HepG2 (cell line): ENCODE measurements at regions not wholly inside any gene's neighbourhood (a gene's known extent, or its start where the extent isn't known, plus 50 kb on each side); places are given as distances from the start of the nearest gene placed in this dataset.

ENCODE experiments used
- ATAC-seq: fragments of 200-7000 bp; cut with Tn5 transposase; 3 replicates; pipeline ENCODE4 v1.9.1; 2020; ENCODE audit warnings: mild to moderate bottlenecking, moderate library complexity
- BruUV-seq: library from RNA; stranded (reverse); fragments of 400-500 nt; replicated peaks from 2 replicates; lab custom pipeline; 2021; lab: Mats Ljungman, UMichigan
- CTCF ChIA-PET: fragments of 300-600 bp; formaldehyde crosslinking; extraction: SDS; loops from one replicate; lab custom pipeline; 2021; ENCODE audit warnings: low total read pairs, inconsistent platforms, low intra/inter-chr PET ratio; lab: Yijun Ruan, JAX
- POLR2A ChIA-PET: fragments of 350-600 bp; sonication (Branson Sonifier 250); formaldehyde crosslinking; loops from one replicate; lab custom pipeline; 2020; ENCODE audit warnings: antibody characterized with exemption, inconsistent platforms; lab: Yijun Ruan, JAX
- DNase-seq: peaks from one replicate; pipeline ENCODE4 v3.0.0-alpha.2; 2015; ENCODE audit warnings: low spot score
- FAIRE-seq: peaks from 3 replicates; lab custom pipeline; 2011; peaks lifted over from hg19 to GRCh38; lab: Jason Lieb, UNC
- H2AFZ ChIP-seq: one replicate; pipeline ENCODE4 v1.6.1; 2011; ENCODE audit warnings: low read length, inconsistent platforms
- H3K27ac ChIP-seq: fragments of 300-600 bp; 3 replicates; pipeline ENCODE4 v1.8.0; 2011; ENCODE audit warnings: mixed run types, mild to moderate bottlenecking, mixed read lengths, low read length, inconsistent platforms; ENCODE audit not compliant: insufficient read depth; ENCODE audit errors: extremely low read length
- H3K27me3 ChIP-seq, 2 experiments: fragments of 200-600 bp in 1 of 2; 2 replicates in 1 of 2; 3 replicates in 1 of 2; pipeline versions ENCODE4 v1.6.0 to v1.8.0; 2011; ENCODE audit warnings: low read length in 2 of 2, mild to moderate bottlenecking in 2 of 2, moderate library complexity in 2 of 2, inconsistent platforms in 1 of 2; ENCODE audit not compliant: insufficient read depth in 2 of 2, control insufficient read depth in 1 of 2
- H3K36me3 ChIP-seq, 2 experiments: fragments of 200-600 bp in 1 of 2; replicated peaks in 1 of 2; 2 replicates in 1 of 2; 3 replicates in 1 of 2; pipeline versions ENCODE4 v1.5.1 to v1.8.0; 2011; ENCODE audit warnings: low read length in 2 of 2, inconsistent platforms in 1 of 2; ENCODE audit not compliant: insufficient read depth in 2 of 2, control insufficient read depth in 1 of 2
- H3K4me1 ChIP-seq: 2 replicates; pipeline ENCODE4 v1.5.1; 2012; ENCODE audit warnings: low read length, inconsistent platforms; ENCODE audit not compliant: insufficient read depth
- H3K4me2 ChIP-seq: 2 replicates; pipeline ENCODE4 v1.6.0; 2011; ENCODE audit warnings: low read depth, low read length, inconsistent platforms
- H3K4me3 ChIP-seq, 3 experiments: fragments of 200-600 bp in 1 of 3; sonication (generic), shearing (Covaris generic) in 1 of 3; replicated peaks in 1 of 3; 2 replicates each; pipeline ENCODE4 v1.5.1; 2011 to 2016; ENCODE audit warnings: low read length in 3 of 3, inconsistent platforms in 2 of 3, low read depth in 2 of 3, mild to moderate bottlenecking in 2 of 3, control low read depth in 1 of 3, mixed read lengths in 1 of 3; ENCODE audit not compliant: insufficient read depth in 1 of 3
- H3K79me2 ChIP-seq: one replicate; pipeline ENCODE4 v1.6.1; 2011; ENCODE audit warnings: low read length, inconsistent platforms; ENCODE audit not compliant: insufficient read depth
- H3K9ac ChIP-seq: 2 replicates; pipeline ENCODE4 v1.6.0; 2011; ENCODE audit warnings: mild to moderate bottlenecking, low read depth, low read length, inconsistent platforms; ENCODE audit not compliant: insufficient read depth
- H3K9me3 ChIP-seq: 2 replicates; pipeline ENCODE4 v1.5.1; 2012; ENCODE audit warnings: mild to moderate bottlenecking, low read length
- H4K20me1 ChIP-seq: 2 replicates; pipeline ENCODE4 v1.6.0; 2011; ENCODE audit warnings: inconsistent platforms, mild to moderate bottlenecking, low read length, moderate library complexity; ENCODE audit not compliant: insufficient read depth
- ISL2 ChIP-seq: sonication (generic); formaldehyde crosslinking; IDR thresholded peaks from 2 replicates; pipeline ENCODE4 v1.5.0; 2020; ENCODE audit warnings: missing genetic modification reagents
- SKIL ChIP-seq: sonication (generic); formaldehyde crosslinking; IDR thresholded peaks from 2 replicates; pipeline ENCODE4 v1.8.0; 2022; ENCODE audit warnings: missing genetic modification reagents, mild to moderate bottlenecking, moderate library complexity, borderline replicate concordance
- SP140L ChIP-seq: sonication (generic); formaldehyde crosslinking; IDR thresholded peaks from 2 replicates; pipeline ENCODE4 v1.4.0; 2020; ENCODE audit warnings: missing genetic modification reagents, borderline replicate concordance
- ZNF737 ChIP-seq: sonication (generic); formaldehyde crosslinking; IDR thresholded peaks from 2 replicates; pipeline ENCODE4 v1.5.0; 2020; ENCODE audit warnings: missing genetic modification reagents, mild to moderate bottlenecking, borderline replicate concordance
- in situ Hi-C: cut with HindIII; loops from 2 replicates; pipeline ENCODE4 v1.10.0; 2017; ENCODE audit warnings: low pct_unique_long_range_greater_than_20kb; ENCODE audit not compliant: extremely low pct_ligation_motif_present
- intact Hi-C: fragments of 100-400 bp; cut with micrococcal nuclease; formaldehyde crosslinking; loops from one replicate; pipeline ENCODE4 v1.10.0; 2022; ENCODE audit not compliant: unreplicated experiment
- TF ChIP-seq, protein P1 (sequence below): IDR thresholded peaks from 2 replicates; pipeline ENCODE4 v1.6.1; 2016; ENCODE audit warnings: missing genetic modification reagents, missing compliant biosample characterization

DNA sequence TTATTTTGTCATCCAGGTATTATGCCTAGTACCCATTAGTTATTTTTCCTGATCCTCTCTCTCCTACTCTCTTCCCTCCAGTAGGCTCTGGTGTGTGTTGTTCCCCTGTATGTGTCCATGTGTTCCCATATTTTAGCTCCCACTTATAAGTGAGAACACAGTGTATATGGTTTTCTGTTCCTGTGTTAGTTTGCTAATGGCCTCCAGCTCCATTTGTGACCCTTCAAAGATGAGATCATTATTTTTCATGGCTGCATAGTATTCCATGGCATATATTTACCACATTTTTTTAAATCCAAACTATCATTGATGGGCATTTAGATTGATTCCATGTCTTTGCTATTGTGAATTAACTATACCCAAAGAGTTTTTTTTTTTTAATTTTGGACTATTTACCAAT lies 1675.7 kb upstream of the B3GALT2 start:
- Histone ChIP-seq H2AFZ (no peak overlapping the region), H3K36me3 (no peaks in the 10 kb centered on the region), H3K27me3 (no peaks in the 10 kb centered on the region; a peak in 1 of 5 replicates), H3K4me3 (no peak overlapping the region), H3K9me3 (no peaks in the 10 kb centered on the region), H4K20me1 (no peaks in the 10 kb centered on the region), H3K9ac (no peak overlapping the region), H3K4me1 (no peaks in the 10 kb centered on the region), H3K79me2 (no peaks in the 10 kb centered on the region), H3K27ac (no peak overlapping the region), H3K4me2 (no peak overlapping the region)
- DNase-seq (no peak), FAIRE-seq (no peak), ATAC-seq (no peak)
- no TSS peak for BruUV-seq
- in situ Hi-C loops (no loop called here), intact Hi-C loops (no loop called here)
- TF ChIP-seq SKIL (no peak), SP140L (CRISPR knock-in tag) (no peak), ISL2 (CRISPR knock-in tag) (no peak), ZNF737 (CRISPR knock-in tag) (no peak)
- TF ChIP-seq, protein P1, sequence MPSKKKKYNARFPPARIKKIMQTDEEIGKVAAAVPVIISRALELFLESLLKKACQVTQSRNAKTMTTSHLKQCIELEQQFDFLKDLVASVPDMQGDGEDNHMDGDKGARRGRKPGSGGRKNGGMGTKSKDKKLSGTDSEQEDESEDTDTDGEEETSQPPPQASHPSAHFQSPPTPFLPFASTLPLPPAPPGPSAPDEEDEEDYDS, result no peak
- POLR2A ChIA-PET, result no interaction called here
- CTCF ChIA-PET, result no interaction called here
